ENCODE measurements at regions not wholly inside any gene's neighbourhood (a gene's known extent, or its start where the extent isn't known, plus 50 kb on each side); places are given as distances from the start of the nearest gene placed in this dataset.

DNA sequence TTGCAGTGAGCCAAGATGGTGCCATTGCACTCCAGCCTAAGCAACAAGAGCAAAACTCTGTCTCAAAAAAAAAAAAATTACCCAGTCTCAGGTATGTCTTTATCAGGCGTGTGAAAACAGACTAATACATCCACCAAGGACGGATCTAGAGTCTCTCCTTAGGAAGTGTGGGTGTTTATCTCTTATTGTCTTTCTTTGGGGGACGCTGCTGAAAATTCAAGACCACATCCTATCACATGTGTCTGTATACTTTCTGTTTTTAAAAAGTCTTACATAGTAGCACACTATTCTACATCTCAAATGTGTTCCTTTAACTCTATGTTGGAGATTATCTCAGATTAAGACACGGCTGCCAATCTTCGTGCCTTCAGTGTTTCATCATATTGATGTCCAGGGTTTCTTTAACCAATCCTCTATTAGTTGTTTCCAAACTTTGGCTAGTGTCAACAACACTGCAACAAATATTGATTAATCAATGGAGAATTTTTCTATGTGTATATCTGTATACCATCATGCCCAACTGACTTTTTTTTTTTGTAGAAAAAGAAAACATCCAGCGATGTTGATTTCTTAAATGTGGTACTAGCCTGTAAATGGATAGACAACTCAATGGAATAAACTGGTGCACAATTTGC lies 92.3 kb upstream of the KDM7A start:
- Histone ChIP-seq H3K4me3 (ENCODE audit: low read depth, low read length) (no peak overlapping the region), H3K36me3 (ENCODE audit: control insufficient read depth, insufficient read depth, low read length) (no peaks in the 10 kb centered on the region), H3K27me3 (ENCODE audit: control insufficient read depth, insufficient read depth, low read length) (no peaks in the 10 kb centered on the region)
- DNase-seq (ENCODE audit: low read depth): no peak
- TF ChIP-seq, protein P1, sequence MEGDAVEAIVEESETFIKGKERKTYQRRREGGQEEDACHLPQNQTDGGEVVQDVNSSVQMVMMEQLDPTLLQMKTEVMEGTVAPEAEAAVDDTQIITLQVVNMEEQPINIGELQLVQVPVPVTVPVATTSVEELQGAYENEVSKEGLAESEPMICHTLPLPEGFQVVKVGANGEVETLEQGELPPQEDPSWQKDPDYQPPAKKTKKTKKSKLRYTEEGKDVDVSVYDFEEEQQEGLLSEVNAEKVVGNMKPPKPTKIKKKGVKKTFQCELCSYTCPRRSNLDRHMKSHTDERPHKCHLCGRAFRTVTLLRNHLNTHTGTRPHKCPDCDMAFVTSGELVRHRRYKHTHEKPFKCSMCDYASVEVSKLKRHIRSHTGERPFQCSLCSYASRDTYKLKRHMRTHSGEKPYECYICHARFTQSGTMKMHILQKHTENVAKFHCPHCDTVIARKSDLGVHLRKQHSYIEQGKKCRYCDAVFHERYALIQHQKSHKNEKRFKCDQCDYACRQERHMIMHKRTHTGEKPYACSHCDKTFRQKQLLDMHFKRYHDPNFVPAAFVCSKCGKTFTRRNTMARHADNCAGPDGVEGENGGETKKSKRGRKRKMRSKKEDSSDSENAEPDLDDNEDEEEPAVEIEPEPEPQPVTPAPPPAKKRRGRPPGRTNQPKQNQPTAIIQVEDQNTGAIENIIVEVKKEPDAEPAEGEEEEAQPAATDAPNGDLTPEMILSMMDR (IDR thresholded peaks at IDR 0.05; ENCODE audit: insufficient read depth, low read length, poor library complexity, severe bottlenecking): no peak

DNA sequence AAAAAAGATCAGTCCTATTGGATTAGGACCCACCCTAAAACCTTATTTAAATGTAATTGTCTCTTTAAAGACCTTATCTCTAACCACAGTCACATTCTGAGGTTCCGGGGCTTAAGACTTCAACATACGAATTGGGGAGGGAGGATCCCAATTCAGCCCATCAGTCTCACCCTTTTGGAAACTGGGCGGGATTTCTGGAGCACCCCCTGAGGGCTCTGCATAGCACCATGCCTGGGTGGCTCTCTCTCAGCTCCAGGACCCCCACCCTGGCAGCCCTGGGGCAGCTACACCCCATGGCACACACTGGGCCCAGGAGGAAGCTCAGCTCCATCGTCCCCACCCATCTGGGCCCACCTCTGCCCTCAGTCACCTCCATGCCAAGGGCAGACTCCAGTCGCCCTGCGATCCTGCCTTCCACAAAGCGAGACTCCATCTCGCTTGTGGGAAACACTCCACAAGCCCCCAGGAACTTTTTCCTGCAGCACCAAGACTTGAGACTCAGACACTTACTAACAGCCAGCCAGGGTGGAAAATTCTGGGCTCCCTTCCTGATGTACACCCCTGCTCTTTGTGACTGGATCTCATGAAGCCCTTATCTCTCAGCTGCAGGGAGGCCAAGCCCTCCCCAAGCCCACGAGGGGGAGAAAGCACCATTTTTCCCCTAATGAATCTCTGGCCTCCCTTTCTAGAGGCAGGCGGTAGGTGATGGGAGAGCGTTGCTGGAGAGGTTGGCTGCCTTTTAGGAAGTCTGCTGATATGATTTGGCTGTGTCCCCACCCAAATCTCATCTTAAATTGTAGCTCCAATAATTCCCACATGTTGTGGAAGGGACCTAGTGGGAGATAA lies 90.8 kb upstream of the KDM7A start:
- Histone ChIP-seq H3K36me3 (ENCODE audit: control insufficient read depth, insufficient read depth, low read length) (no peaks in the 10 kb centered on the region), H3K27me3 (ENCODE audit: control insufficient read depth, insufficient read depth, low read length) (peaks cover 6% of the 10 kb centered on the region), H3K4me3 (ENCODE audit: low read depth, low read length) (no peak overlapping the region)
- TF ChIP-seq, protein P1 (IDR thresholded peaks at IDR 0.05; ENCODE audit: insufficient read depth, low read length, poor library complexity, severe bottlenecking): no peak
- no peak for DNase-seq (ENCODE audit: low read depth)

DNA sequence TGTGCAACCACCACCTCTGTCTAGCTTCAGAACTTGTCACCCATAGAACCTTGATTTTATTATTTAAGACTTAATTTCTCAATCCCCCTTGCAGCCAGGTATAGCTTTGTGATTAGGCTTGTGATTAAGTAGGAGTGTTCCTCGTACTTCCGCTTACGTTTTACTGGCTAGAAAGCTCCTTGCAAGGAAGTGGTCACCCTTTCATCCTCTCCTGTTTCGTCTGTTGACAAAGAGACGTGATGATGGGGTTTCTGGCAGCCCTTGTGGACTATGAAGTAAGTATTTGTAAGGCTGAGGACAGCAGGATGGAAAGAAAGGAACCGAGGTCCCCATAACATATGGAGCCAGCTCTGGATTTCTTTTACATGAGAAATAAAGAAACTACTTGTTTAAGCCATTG lies 86.5 kb upstream of the KDM7A start:
- DNase-seq (ENCODE audit: low read depth): no peak
- no peak overlapping the region for H3K4me3 ChIP-seq (ENCODE audit: low read depth, low read length)

DNA sequence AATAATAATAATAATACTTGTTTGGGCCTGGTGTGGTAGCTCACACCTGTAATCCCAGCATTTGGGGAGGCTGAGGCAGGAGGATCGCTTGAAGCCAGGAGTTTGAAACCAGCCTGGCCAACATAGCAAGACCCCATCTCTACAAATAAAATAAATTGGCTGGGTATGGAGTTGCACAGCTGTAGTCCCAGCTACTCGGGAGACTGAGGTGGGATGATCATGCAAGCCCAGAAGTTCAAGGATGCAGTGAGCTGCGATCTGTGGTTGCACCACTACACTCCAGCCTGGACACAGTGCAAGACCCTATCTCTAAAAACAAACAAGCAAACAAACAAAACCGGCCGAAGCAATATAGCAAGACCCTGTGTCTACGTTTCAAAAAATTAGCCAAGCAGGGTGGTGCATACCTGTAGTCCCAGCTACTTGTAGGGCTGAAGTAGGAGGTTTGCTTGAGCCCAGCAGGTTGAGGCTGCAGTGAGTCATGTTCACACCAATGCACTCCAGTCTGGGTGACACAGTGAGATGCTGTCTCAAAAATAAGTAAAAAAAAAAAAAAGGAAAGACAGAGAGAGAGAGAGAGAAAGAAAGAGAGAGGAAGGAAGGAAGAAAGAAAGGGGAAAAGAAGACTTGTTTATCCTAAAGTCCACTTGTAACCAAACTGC lies 85.6 kb upstream of the KDM7A start:
- TF ChIP-seq, protein P1 (IDR thresholded peaks at IDR 0.05; ENCODE audit: insufficient read depth, low read length, poor library complexity, severe bottlenecking): no peak
- Histone ChIP-seq H3K4me3 (ENCODE audit: low read depth, low read length) (no peak overlapping the region), H3K27me3 (ENCODE audit: control insufficient read depth, insufficient read depth, low read length) (peaks cover 11% of the 10 kb centered on the region), H3K36me3 (ENCODE audit: control insufficient read depth, insufficient read depth, low read length) (no peaks in the 10 kb centered on the region)
- DNase-seq (ENCODE audit: low read depth): no peak

More for the DNA sequence above, 86.5 kb upstream of the KDM7A start:
- Histone ChIP-seq H3K36me3 (ENCODE audit: control insufficient read depth, insufficient read depth, low read length) (no peaks in the 10 kb centered on the region), H3K27me3 (ENCODE audit: control insufficient read depth, insufficient read depth, low read length) (peaks cover 11% of the 10 kb centered on the region)
- TF ChIP-seq, protein P1 (IDR thresholded peaks at IDR 0.05; ENCODE audit: insufficient read depth, low read length, poor library complexity, severe bottlenecking): no peak

DNA sequence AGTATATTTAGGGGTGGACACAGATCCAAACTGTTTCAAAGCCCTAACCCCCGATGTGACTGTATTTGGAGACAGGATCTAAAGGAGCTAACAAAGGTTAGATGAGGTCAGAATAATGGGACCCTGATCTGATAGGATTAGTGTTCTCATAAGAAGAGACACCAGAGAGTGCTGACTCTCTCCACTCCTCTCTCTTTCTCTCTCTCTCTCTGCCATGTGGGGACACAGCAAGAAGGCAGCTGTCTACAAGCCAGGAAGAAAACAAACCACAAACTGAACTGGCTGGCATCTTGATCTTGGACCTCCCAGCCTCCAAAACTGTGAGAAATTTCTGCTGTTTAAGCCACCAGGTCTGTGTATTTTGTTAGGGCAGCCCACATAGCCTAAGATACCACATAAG lies 84.7 kb upstream of the KDM7A start:
- peaks cover 11% of the 10 kb centered on the region for H3K27me3 ChIP-seq (ENCODE audit: control insufficient read depth, insufficient read depth, low read length)
- no peaks in the 10 kb centered on the region for H3K36me3 ChIP-seq (ENCODE audit: control insufficient read depth, insufficient read depth, low read length)
- H3K4me3 ChIP-seq (ENCODE audit: low read depth, low read length): no peak overlapping the region
- no peak for DNase-seq (ENCODE audit: low read depth)
- TF ChIP-seq, protein P1 (IDR thresholded peaks at IDR 0.05; ENCODE audit: insufficient read depth, low read length, poor library complexity, severe bottlenecking): no peak

Data from kidney epithelial cell (primary cell).